HCT116 (cell line): ENCODE measurements at regions not wholly inside any gene's neighbourhood (a gene's known extent, or its start where the extent isn't known, plus 50 kb on each side); places are given as distances from the start of the nearest gene placed in this dataset.

Experiments
- ATF3 ChIP-seq: IDR thresholded peaks from 2 replicates; pipeline ENCODE4 v1.6.1; 2012
- CTCF ChIP-seq, 3 experiments: fragments of 200-600 bp in 1 of 3; sonication (generic) in 1 of 3; IDR thresholded peaks in 2 of 3; conservative IDR thresholded peaks in 1 of 3; 2 replicates each; pipeline ENCODE4 v1.5.1; 2012 to 2017; ENCODE audit warnings: low read depth in 2 of 3, low read length in 2 of 3, antibody characterized with exemption in 1 of 3, borderline replicate concordance in 1 of 3, control low read depth in 1 of 3, mild to moderate bottlenecking in 1 of 3, mixed read lengths in 1 of 3, mixed run types in 1 of 3, moderate library complexity in 1 of 3; ENCODE audit not compliant: insufficient read depth in 1 of 3
- EGR1 ChIP-seq: IDR thresholded peaks from 2 replicates; pipeline ENCODE4 v1.6.1; 2012; ENCODE audit warnings: low read depth
- EZH2 ChIP-seq: fragments of 200-600 bp; sonication (generic); IDR thresholded peaks from 2 replicates; pipeline ENCODE4 v1.6.1; 2017; ENCODE audit warnings: antibody characterized with exemption, mixed run types
- FOSL1 ChIP-seq: IDR thresholded peaks from 2 replicates; pipeline ENCODE4 v1.6.1; 2012; ENCODE audit warnings: low read depth
- POLR2A ChIP-seq: IDR thresholded peaks from 2 replicates; pipeline ENCODE4 v1.7.0; 2011; ENCODE audit warnings: borderline replicate concordance; ENCODE audit not compliant: insufficient read depth, insufficient read length; ENCODE audit errors: extremely low read depth
- POLR2AphosphoS5 ChIP-seq: IDR thresholded peaks from 2 replicates; pipeline ENCODE4 v1.6.1; 2011; ENCODE audit warnings: mild to moderate bottlenecking, low read depth, low read length, moderate library complexity
- REST ChIP-seq: IDR thresholded peaks from 2 replicates; pipeline ENCODE4 v1.6.1; 2012; ENCODE audit warnings: low read depth
- SIN3A ChIP-seq: IDR thresholded peaks from 2 replicates; pipeline ENCODE4 v1.6.1; 2012; ENCODE audit warnings: low read depth
- ZBTB33 ChIP-seq: IDR thresholded peaks from 2 replicates; pipeline ENCODE4 v1.6.1; 2011; ENCODE audit warnings: mild to moderate bottlenecking, low read length, moderate library complexity; ENCODE audit not compliant: insufficient replicate concordance; ENCODE audit errors: extremely low read depth

GRCh38 chr14:44040561-44040960, 466.5 kb downstream of the FSCB start:
- no peak for TF ChIP-seq SIN3A
- TF ChIP-seq POLR2A = no peak
- TF ChIP-seq CTCF (IDR thresholded peaks at IDR 0.05 in 2 of 3, conservative IDR thresholded peaks at IDR 0.05 in 1 of 3; ENCODE audit: borderline replicate concordance in 1 of 3, insufficient read depth in 1 of 3, low read depth in 2 of 3, low read length in 2 of 3) = no peak
- no peak for TF ChIP-seq EZH2
- TF ChIP-seq FOSL1 = no peak
- no peak for TF ChIP-seq REST
- no peak for TF ChIP-seq EGR1
- TF ChIP-seq ZBTB33 = no peak
- TF ChIP-seq ATF3 = no peak
- TF ChIP-seq POLR2AphosphoS5 = no peak
